ENCODE measurements at regions not wholly inside any gene's neighbourhood (a gene's known extent, or its start where the extent isn't known, plus 50 kb on each side); places are given as distances from the start of the nearest gene placed in this dataset.

GRCh38 chr21:43299441-43300277 lies 127.3 kb downstream of the SIK1 start:
- no peak overlapping the region for H3K4me3 ChIP-seq (replicated peaks; ENCODE audit: insufficient read depth, low read length)
- TF ChIP-seq CTCF (IDR thresholded peaks at IDR 0.05; ENCODE audit: insufficient read depth, low read length) (no peak), POLR2AphosphoS5 (IDR thresholded peaks at IDR 0.05; ENCODE audit: low read depth) (no peak), SPI1 (IDR thresholded peaks at IDR 0.05; ENCODE audit: borderline replicate concordance, low read depth) (no peak), REST (IDR thresholded peaks at IDR 0.05; ENCODE audit: insufficient replicate concordance, low read depth) (no peak), GABPA (IDR thresholded peaks at IDR 0.05; ENCODE audit: low read depth) (no peak)
- no peak for DNase-seq (ENCODE audit: low read depth in 1 of 2, low spot score in 1 of 2)
- H3K27ac ChIP-seq (replicated peaks), result no peak overlapping the region
- peaks cover 2% of the 10 kb centered on the region for H3K27me3 ChIP-seq (ENCODE audit: insufficient read depth, poor library complexity, severe bottlenecking)

- TF ChIP-seq CTCF (IDR thresholded peaks at IDR 0.05; ENCODE audit: insufficient read depth, low read length) (no peak), GABPA (IDR thresholded peaks at IDR 0.05; ENCODE audit: low read depth) (no peak), REST (IDR thresholded peaks at IDR 0.05; ENCODE audit: insufficient replicate concordance, low read depth) (no peak), SPI1 (IDR thresholded peaks at IDR 0.05; ENCODE audit: borderline replicate concordance, low read depth) (no peak), POLR2AphosphoS5 (IDR thresholded peaks at IDR 0.05; ENCODE audit: low read depth) (no peak)
- no peak for DNase-seq (ENCODE audit: low read depth in 1 of 2, low spot score in 1 of 2)
- no peak overlapping the region for H3K4me3 ChIP-seq (replicated peaks; ENCODE audit: insufficient read depth, low read length)
- no peak overlapping the region for H3K27ac ChIP-seq (replicated peaks)
- peaks cover 2% of the 10 kb centered on the region for H3K27me3 ChIP-seq (ENCODE audit: insufficient read depth, poor library complexity, severe bottlenecking)
Measured at GRCh38 chr21:43298546-43299440, 128.1 kb downstream of the SIK1 start.

- DNase-seq (ENCODE audit: low read depth in 1 of 2, low spot score in 1 of 2), result no peak
- Histone ChIP-seq H3K27ac (replicated peaks) (no peak overlapping the region), H3K4me3 (replicated peaks; ENCODE audit: insufficient read depth, low read length) (no peak overlapping the region), H3K27me3 (ENCODE audit: insufficient read depth, poor library complexity, severe bottlenecking) (peaks cover 2% of the 10 kb centered on the region)
- TF ChIP-seq GABPA (IDR thresholded peaks at IDR 0.05; ENCODE audit: low read depth) (no peak), POLR2AphosphoS5 (IDR thresholded peaks at IDR 0.05; ENCODE audit: low read depth) (no peak), REST (IDR thresholded peaks at IDR 0.05; ENCODE audit: insufficient replicate concordance, low read depth) (no peak)
Measured at GRCh38 chr21:43297989-43298388, 128.9 kb downstream of the SIK1 start.
